GM23248 (cell line): ENCODE measurements at regions not wholly inside any gene's neighbourhood (a gene's known extent, or its start where the extent isn't known, plus 50 kb on each side); places are given as distances from the start of the nearest gene placed in this dataset.

Experiments used
- DNase-seq: peaks from one replicate; pipeline ENCODE4 v3.0.0-alpha.2; 2015
- H2AFZ ChIP-seq: fragments of 200-600 bp; sonication (generic); 2 replicates; pipeline ENCODE4 v1.6.1; 2016; ENCODE audit warnings: antibody characterized with exemption
- H3F3A ChIP-seq: fragments of 200-600 bp; sonication (generic); 2 replicates; pipeline ENCODE4 v1.6.1; 2016; ENCODE audit warnings: mild to moderate bottlenecking, antibody characterized with exemption, mixed run types; ENCODE audit not compliant: insufficient read depth
- H3K27ac ChIP-seq: fragments of 200-600 bp; sonication (generic); 2 replicates; pipeline ENCODE4 v1.5.1; 2016; ENCODE audit warnings: mild to moderate bottlenecking
- H3K27me3 ChIP-seq: fragments of 200-600 bp; sonication (generic); replicated peaks from 2 replicates; pipeline ENCODE4 v1.6.1; 2016; ENCODE audit warnings: mild to moderate bottlenecking; ENCODE audit not compliant: insufficient read depth
- H3K36me3 ChIP-seq: fragments of 200-600 bp; sonication (generic); 2 replicates; pipeline ENCODE4 v1.6.1; 2016; ENCODE audit warnings: low read depth, mild to moderate bottlenecking
- H3K4me1 ChIP-seq: fragments of 200-600 bp; sonication (generic); 2 replicates; pipeline ENCODE4 v1.6.1; 2016; ENCODE audit warnings: mild to moderate bottlenecking; ENCODE audit not compliant: insufficient read depth
- H3K4me2 ChIP-seq: fragments of 200-600 bp; sonication (generic); one replicate; pipeline ENCODE4 v1.6.1; 2016; ENCODE audit warnings: mild to moderate bottlenecking; ENCODE audit not compliant: unreplicated experiment
- H3K4me3 ChIP-seq: fragments of 200-600 bp; sonication (generic); 2 replicates; pipeline ENCODE4 v1.5.1; 2016; ENCODE audit warnings: mild to moderate bottlenecking
- H3K79me2 ChIP-seq: fragments of 200-600 bp; sonication (generic); 2 replicates; pipeline ENCODE4 v1.6.1; 2016; ENCODE audit warnings: mild to moderate bottlenecking; ENCODE audit not compliant: insufficient read depth
- H3K9ac ChIP-seq: fragments of 200-600 bp; sonication (generic); 2 replicates; pipeline ENCODE4 v1.6.1; 2016; ENCODE audit warnings: mild to moderate bottlenecking
- H3K9me2 ChIP-seq: fragments of 200-600 bp; sonication (generic); 2 replicates; pipeline ENCODE4 v1.6.1; 2016; ENCODE audit warnings: mixed run types, mild to moderate bottlenecking, moderate library complexity; ENCODE audit not compliant: insufficient read depth
- H3K9me3 ChIP-seq: fragments of 200-600 bp; sonication (generic); one replicate; pipeline ENCODE4 v1.6.1; 2017; ENCODE audit warnings: low read depth
- H4K20me1 ChIP-seq: fragments of 200-600 bp; sonication (generic); 2 replicates; pipeline ENCODE4 v1.6.0; 2016; ENCODE audit not compliant: insufficient read depth
- EZH2 ChIP-seq: fragments of 200-600 bp; sonication (generic); IDR thresholded peaks from 2 replicates; pipeline ENCODE4 v1.6.1; 2018; ENCODE audit warnings: antibody characterized with exemption, mild to moderate bottlenecking; ENCODE audit not compliant: insufficient read depth, poor library complexity, severe bottlenecking
- EZH2phosphoT487 ChIP-seq: fragments of 200-600 bp; sonication (generic); IDR thresholded peaks from 2 replicates; pipeline ENCODE4 v1.6.1; 2018; ENCODE audit warnings: antibody characterized with exemption, moderate library complexity, mild to moderate bottlenecking, low read depth; ENCODE audit not compliant: insufficient read depth
- WGBS, 2 experiments: methylation state at CpG; one replicate each; pipeline ENCODE4 v1.1.6; 2015 to 2017; ENCODE audit warnings: low lambda C conversion rate in 2 of 2, low coverage in 1 of 2; ENCODE audit errors: missing lambda C conversion rate in 2 of 2; 5-methylcytosine and 5-hydroxymethylcytosine counted together
- in situ Hi-C: fragments of 300-500 bp; cut with MboI; formaldehyde crosslinking; loops from 2 replicates; pipeline ENCODE4 v1.15.0; 2020

DNA sequence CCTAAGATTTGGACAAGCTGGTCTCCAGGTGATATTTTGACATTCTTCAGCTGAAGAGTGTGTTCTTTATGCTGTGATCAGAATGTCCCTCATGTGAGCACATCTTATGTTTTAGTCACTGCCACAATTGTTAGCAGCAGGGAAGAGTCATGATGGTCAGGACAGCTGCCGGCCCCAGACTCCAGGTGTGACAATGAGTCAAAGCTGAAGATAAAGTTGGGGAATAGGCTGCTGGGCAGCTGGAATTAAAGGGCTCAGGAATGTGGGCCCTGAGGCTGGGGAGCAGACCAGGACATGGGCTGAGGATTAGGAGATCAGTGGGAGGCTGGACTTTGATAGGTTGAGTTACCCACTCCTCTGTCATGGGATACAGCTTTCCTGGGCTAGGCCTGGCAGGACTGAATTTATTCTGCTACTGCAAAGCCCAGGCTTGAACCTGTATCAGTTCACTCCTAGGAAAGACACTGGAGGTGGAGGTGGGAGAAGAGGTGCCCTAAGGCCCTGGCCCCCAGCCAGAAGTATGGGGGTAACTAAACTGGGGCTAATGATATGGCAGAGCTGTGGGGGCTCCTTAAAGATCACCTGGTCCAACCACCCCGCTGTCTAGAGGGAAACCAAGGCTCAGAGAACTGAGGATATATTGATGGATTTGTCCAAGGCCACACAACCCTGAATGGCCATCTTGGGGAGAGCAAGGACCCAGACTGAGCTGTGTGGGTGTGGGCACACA lies 119.5 kb downstream of the PJA1 start:
- Histone ChIP-seq H3K27me3 (no peaks in the 10 kb centered on the region), H3K9ac (no peak overlapping the region), H3K9me3 (no peaks in the 10 kb centered on the region), H4K20me1 (no peaks in the 10 kb centered on the region), H2AFZ (no peak overlapping the region), H3K9me2 (no peaks in the 10 kb centered on the region), H3K4me3 (no peak overlapping the region), H3K27ac (no peak overlapping the region), H3K4me1 (no peaks in the 10 kb centered on the region), H3K36me3 (no peaks in the 10 kb centered on the region), H3F3A (no peaks in the 10 kb centered on the region), H3K4me2 (no peak overlapping the region), H3K79me2 (no peaks in the 10 kb centered on the region)
- TF ChIP-seq EZH2: no peak
- no peak for TF ChIP-seq EZH2phosphoT487
- 77 to 80% methylated on average over 2 of the region's 2 CpGs for WGBS, 2 experiments
- in situ Hi-C loops: no loop called here
- DNase-seq: no peak

DNA sequence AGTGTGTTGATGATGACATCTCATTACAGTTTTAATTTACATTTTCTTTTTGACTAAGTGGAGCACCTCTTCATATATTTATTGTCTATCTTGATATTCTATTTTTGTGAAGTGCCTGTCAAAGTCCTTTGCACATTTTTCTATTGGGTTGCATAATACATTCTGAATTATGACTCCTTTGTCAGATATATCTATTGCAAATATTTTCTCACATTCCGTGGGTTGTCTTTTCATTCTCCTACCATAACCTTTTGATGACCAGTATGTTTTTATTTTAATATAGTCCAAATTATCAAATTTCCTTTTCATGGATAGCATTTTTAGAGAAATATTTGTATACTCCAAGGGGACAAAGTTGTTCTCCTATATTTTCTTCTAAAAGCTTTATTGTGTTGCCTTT lies 126.4 kb downstream of the PJA1 start:
- H3K4me1 ChIP-seq: no peaks in the 10 kb centered on the region
- no peaks in the 10 kb centered on the region for H3K9me3 ChIP-seq
- no peaks in the 10 kb centered on the region for H4K20me1 ChIP-seq
- no peaks in the 10 kb centered on the region for H3F3A ChIP-seq
- no peak overlapping the region for H3K4me2 ChIP-seq
- WGBS, 2 experiments: 11 to 22% methylated on average over 1 of the region's 1 CpG
- H3K9me2 ChIP-seq: no peaks in the 10 kb centered on the region
- no peak overlapping the region for H3K27ac ChIP-seq
- DNase-seq: no peak
- no peak overlapping the region for H3K9ac ChIP-seq
- TF ChIP-seq EZH2 (no peak), EZH2phosphoT487 (no peak)
- H2AFZ ChIP-seq: no peak overlapping the region
- H3K36me3 ChIP-seq: no peaks in the 10 kb centered on the region
- in situ Hi-C loops: no loop called here
- H3K79me2 ChIP-seq: no peaks in the 10 kb centered on the region
- H3K4me3 ChIP-seq: no peak overlapping the region
- no peaks in the 10 kb centered on the region for H3K27me3 ChIP-seq

DNA sequence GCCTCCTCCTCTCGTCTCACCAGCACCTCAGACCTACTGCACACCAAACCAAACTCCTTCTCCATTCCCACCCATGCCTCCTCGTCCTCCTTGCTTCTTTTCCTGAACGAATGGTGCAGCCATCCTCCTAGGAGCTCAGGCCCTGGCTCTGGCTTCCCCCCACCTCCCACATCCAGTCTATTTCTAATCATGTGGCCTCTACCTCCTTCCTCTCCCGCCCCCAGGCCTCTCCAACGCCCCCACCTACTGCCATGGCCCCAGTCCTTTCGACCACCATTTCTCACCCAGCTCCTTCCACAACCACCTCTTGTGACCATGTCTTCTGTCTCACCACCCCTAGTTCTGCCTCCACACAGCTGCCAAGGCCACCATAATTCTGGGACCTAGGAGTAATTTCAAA lies 127.1 kb downstream of the PJA1 start:
- WGBS, 2 experiments: 69 to 88% methylated on average over 3 to 6 of the region's 6 CpGs
- H3K27me3 ChIP-seq: no peaks in the 10 kb centered on the region
- no peaks in the 10 kb centered on the region for H3K4me1 ChIP-seq
- no peaks in the 10 kb centered on the region for H4K20me1 ChIP-seq
- no peak for DNase-seq
- no peaks in the 10 kb centered on the region for H3K79me2 ChIP-seq
- in situ Hi-C loops: no loop called here
- no peak overlapping the region for H3K4me2 ChIP-seq
- H3F3A ChIP-seq: no peaks in the 10 kb centered on the region
- H3K27ac ChIP-seq: no peak overlapping the region
- H3K9me3 ChIP-seq: no peaks in the 10 kb centered on the region
- H3K9ac ChIP-seq: no peak overlapping the region
- H3K36me3 ChIP-seq: no peaks in the 10 kb centered on the region
- TF ChIP-seq EZH2 (no peak), EZH2phosphoT487 (no peak)
- H3K4me3 ChIP-seq: no peak overlapping the region
- no peak overlapping the region for H2AFZ ChIP-seq
- H3K9me2 ChIP-seq: no peaks in the 10 kb centered on the region

DNA sequence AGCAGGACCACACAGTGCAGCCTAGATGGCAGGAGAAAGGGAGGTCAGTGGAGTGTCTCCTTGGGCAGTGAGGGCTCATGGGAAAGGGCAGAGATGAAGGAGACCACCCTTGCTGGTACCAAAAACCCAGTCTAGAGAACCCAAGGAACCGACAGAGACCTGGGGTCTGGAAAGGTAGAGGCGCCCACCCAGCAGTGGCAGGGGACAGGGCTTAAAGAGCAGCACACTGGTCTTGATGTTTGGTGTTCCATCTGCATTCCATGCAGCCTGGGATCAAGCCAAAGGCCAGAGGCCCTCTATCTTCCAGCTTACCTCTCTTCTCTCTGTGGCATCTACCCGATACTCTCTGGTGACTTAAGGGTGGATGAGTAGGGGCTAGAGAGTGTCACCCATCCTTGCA lies 127.5 kb downstream of the PJA1 start:
- Histone ChIP-seq H3K9me2 (no peaks in the 10 kb centered on the region), H3K9me3 (no peaks in the 10 kb centered on the region), H4K20me1 (no peaks in the 10 kb centered on the region), H3K4me2 (no peak overlapping the region), H3K9ac (no peak overlapping the region), H2AFZ (no peak overlapping the region), H3K79me2 (no peaks in the 10 kb centered on the region), H3K27ac (no peak overlapping the region), H3K36me3 (no peaks in the 10 kb centered on the region), H3K27me3 (no peaks in the 10 kb centered on the region), H3K4me1 (no peaks in the 10 kb centered on the region), H3K4me3 (no peak overlapping the region), H3F3A (no peaks in the 10 kb centered on the region)
- DNase-seq: no peak
- 55 to 92% methylated on average over 2 of the region's 3 CpGs for WGBS, 2 experiments
- TF ChIP-seq EZH2phosphoT487 (no peak), EZH2 (no peak)
- in situ Hi-C loops: no loop called here
